Pancreas (tissue), 10 donors: ENCODE measurements at regions not wholly inside any gene's neighbourhood (a gene's known extent, or its start where the extent isn't known, plus 50 kb on each side); places are given as distances from the start of the nearest gene placed in this dataset.

Source experiments
- ATAC-seq, 4 donors: fragments of 200-7000 bp; cut with Tn5 transposase; one replicate each; pipeline versions ENCODE4 v1.8.0 to v1.9.1; 2020; ENCODE audit warnings: mild to moderate bottlenecking in 4 of 4, moderate library complexity in 4 of 4
- DNase-seq, 6 donors: peaks; one replicate each; pipeline ENCODE4 v3.0.0-alpha.2; 2020
- FAIRE-seq: peaks from 2 replicates; lab custom pipeline; 2012; peaks lifted over from hg19 to GRCh38; lab: Jason Lieb, UNC
- H3K27ac ChIP-seq, 4 donors: fragments of 200-600 bp; sonication (generic); 1 replicate in 3 of 4; 2 replicates in 1 of 4; pipeline versions ENCODE4 v1.5.0 to v1.8.0; 2020
- H3K27me3 ChIP-seq, 4 donors: fragments of 200-600 bp; one replicate each; pipeline ENCODE4 v1.8.0; 2021
- H3K36me3 ChIP-seq, 3 donors: fragments of 200-600 bp; sonication (generic) in 1 of 3; one replicate each; pipeline versions ENCODE4 v1.5.0 to v1.8.0; 2020 to 2021
- H3K4me1 ChIP-seq, 3 donors: fragments of 200-600 bp; one replicate each; pipeline ENCODE4 v1.8.0; 2021
- H3K4me3 ChIP-seq, 4 donors: fragments of 200-600 bp; sonication (generic) in 2 of 4; one replicate each; pipeline versions ENCODE4 v1.5.0 to v1.8.0; 2020 to 2021
- H3K9me3 ChIP-seq, 4 donors: fragments of 200-600 bp; one replicate each; pipeline ENCODE4 v1.8.0; 2021
- WGBS, 2 donors: extraction: QIAGEN DNeasy Blood & Tissue Kit; methylation state at CpG; one replicate each; pipeline ENCODE4 v1.1.7; 2013; 5-methylcytosine and 5-hydroxymethylcytosine counted together
- intact Hi-C, 3 donors: fragments of 100-400 bp; cut with DNase I; formaldehyde crosslinking; loops; one replicate each; pipeline versions ENCODE4 v1.11.1 to v1.14.2; 2022
- TF ChIP-seq, protein P1 (sequence below), 4 donors: fragments of 200-600 bp; sonication (generic) in 3 of 4; IDR thresholded peaks; one replicate each; pipeline versions ENCODE4 v1.5.0 to v1.8.0; 2021; ENCODE audit warnings: antibody characterized with exemption in 4 of 4
- donor health status: healthy with polysubstance abuse.
- donor health status: DM: no; HTN: no; CAD: no; lungs with moderate emphysema.
- donor health status: DM: no; HTN: no; CAD: no.
- donor health status: control.
- donor health status: control.
- donor health status: Bipolar disorder and iron deficiency.
- donor health status: DM: yes; HTN: yes; CAD: no.
- donor health status: DM: no; HTN: no; CAD: no.
- donor health status: DM: no; HTN: no; CAD: no.
- donor health status: DM: yes; HTN: yes; CAD: no.

DNA sequence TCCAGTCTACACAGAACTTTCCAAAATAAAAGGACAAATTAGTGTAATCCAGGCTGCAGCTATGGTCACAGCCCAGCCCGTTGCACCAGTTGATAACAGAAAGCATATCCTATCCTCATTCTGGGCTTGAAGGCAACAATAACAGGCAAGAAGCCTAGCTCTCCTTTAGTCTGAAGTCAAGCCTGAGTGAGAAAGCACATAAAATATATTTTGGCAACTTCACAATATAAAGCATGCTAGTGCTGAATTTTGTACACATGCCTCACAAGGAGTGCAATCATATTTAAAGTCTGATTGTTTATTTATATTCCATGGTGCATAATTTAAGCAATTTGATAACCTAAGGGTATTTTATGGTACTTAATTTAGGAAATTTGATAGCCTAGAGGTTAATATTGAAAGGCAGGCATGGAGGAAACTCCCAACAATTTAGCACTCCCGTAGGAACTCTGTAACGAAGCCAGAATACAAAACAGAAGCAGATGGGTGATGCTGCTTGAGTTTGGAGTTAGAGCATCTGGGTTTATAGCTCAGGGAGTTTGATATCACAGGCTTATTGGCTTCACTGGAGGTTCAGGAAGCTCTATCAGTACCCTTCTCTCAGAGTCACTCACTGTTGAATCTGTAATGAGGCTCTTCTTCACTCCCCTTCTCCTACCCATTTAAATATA lies 1199.1 kb upstream of the GYPC start:
- Histone ChIP-seq H3K4me1 (no peaks in the 10 kb centered on the region), H3K27ac (no peak overlapping the region), H3K4me3 (no peak overlapping the region), H3K27me3 (no peaks in the 10 kb centered on the region), H3K36me3 (no peaks in the 10 kb centered on the region), H3K9me3 (no peaks in the 10 kb centered on the region)
- DNase-seq (no peak), FAIRE-seq (no peak), ATAC-seq (no peak)
- TF ChIP-seq, protein P1, sequence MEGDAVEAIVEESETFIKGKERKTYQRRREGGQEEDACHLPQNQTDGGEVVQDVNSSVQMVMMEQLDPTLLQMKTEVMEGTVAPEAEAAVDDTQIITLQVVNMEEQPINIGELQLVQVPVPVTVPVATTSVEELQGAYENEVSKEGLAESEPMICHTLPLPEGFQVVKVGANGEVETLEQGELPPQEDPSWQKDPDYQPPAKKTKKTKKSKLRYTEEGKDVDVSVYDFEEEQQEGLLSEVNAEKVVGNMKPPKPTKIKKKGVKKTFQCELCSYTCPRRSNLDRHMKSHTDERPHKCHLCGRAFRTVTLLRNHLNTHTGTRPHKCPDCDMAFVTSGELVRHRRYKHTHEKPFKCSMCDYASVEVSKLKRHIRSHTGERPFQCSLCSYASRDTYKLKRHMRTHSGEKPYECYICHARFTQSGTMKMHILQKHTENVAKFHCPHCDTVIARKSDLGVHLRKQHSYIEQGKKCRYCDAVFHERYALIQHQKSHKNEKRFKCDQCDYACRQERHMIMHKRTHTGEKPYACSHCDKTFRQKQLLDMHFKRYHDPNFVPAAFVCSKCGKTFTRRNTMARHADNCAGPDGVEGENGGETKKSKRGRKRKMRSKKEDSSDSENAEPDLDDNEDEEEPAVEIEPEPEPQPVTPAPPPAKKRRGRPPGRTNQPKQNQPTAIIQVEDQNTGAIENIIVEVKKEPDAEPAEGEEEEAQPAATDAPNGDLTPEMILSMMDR (IDR thresholded peaks at IDR 0.05): no peak
- intact Hi-C loops: no loop called here
- WGBS, 2 donors: 58 to 61% methylated on average over 3 of the region's 3 CpGs

DNA sequence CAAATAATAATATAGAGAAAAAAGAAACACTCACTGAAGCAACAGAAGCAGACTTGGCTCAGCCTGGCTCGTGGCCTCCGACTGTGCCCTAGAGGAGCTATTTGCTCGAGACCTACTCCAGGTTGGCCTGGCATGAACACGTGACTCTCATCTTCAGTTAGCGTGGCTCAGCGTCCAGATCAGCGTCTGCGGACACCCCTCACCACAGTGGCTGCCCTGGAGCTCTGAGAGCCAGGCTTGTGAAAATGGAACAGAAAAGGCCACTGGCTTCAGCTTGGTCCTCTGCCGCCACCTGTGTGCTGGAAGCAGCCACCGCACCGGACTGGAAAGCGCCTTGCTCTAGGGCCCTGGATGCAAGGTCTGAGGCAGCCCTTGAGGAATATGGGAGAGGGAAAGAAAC lies 1184.0 kb upstream of the GYPC start:
- intact Hi-C loops: no loop called here
- H3K27ac ChIP-seq: no peak overlapping the region
- no peak overlapping the region for H3K4me3 ChIP-seq
- no peaks in the 10 kb centered on the region for H3K27me3 ChIP-seq
- H3K36me3 ChIP-seq: no peaks in the 10 kb centered on the region
- WGBS, 2 donors: 55 to 71% methylated on average over 12 of the region's 12 CpGs
- no peaks in the 10 kb centered on the region for H3K9me3 ChIP-seq
- peak in 2 of 4 donors; percentile 48 to 54 for ATAC-seq
- TF ChIP-seq, protein P1 (IDR thresholded peaks at IDR 0.05): no peak
- FAIRE-seq: no peak
- peak in 4 of 6 donors; percentile 4 to 60 (median 27) for DNase-seq
- H3K4me1 ChIP-seq: no peaks in the 10 kb centered on the region

DNA sequence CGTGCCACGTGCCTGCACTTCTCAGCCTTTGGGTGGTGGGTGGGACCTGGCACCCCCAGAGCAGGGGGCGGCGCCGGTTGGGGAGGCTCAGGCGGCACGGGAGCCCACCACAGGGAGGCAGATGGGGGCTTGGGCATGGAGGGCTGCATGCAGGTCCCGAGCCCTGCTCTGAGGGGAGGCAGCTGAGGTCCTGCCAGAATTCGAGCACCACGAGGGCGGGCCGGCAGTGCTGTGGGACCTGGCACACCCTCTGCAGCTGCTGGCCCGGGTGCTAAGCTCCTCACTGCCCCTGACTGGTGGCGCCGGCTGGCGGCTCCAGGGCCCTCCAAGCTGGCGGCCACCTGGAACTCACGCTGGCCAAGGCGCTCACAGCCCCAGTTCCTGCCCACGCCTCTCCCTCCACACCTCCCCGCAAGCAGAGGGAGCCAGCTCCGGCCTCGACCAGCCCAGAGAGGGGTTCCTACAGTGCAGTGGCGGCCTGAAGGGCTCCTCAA lies 1176.8 kb upstream of the GYPC start:
- WGBS, 2 donors: 77 to 81% methylated on average over 24 of the region's 24 CpGs
- TF ChIP-seq, protein P1 (IDR thresholded peaks at IDR 0.05): no peak

DNA sequence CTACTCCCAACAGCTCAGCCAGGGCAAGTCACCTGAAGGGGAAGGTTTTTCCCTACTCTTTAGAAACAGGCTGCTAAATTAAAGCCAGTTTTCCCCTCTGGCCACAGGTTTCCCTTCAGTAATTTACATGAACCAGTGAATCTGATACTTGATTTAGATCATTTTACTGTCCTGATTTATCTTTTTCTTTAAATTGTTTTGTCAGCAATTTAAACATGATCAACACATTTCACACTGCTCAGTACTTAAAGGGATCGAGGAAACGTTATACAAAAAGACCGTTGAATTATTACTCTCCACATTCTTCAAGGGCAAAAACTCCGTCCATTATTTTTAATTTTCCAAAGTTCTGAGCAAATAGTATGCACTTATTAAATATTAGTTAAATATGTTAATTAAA lies 1165.7 kb upstream of the GYPC start:
- Histone ChIP-seq H3K4me3 (no peak overlapping the region), H3K27me3 (no peaks in the 10 kb centered on the region), H3K4me1 (no peaks in the 10 kb centered on the region), H3K36me3 (no peaks in the 10 kb centered on the region), H3K27ac (no peak overlapping the region), H3K9me3 (no peaks in the 10 kb centered on the region)
- DNase-seq (no peak), FAIRE-seq (no peak), ATAC-seq (no peak)
- TF ChIP-seq, protein P1 (IDR thresholded peaks at IDR 0.05): no peak
- 78 to 84% methylated on average over 4 of the region's 4 CpGs for WGBS, 2 donors
- intact Hi-C loops: no loop called here

More for the DNA sequence above, 1176.8 kb upstream of the GYPC start:
- no peaks in the 10 kb centered on the region for H3K9me3 ChIP-seq
- H3K27me3 ChIP-seq: no peaks in the 10 kb centered on the region
- peak in 1 of 6 donors; percentile 67 for DNase-seq
- ATAC-seq: no peak
- no peak overlapping the region for H3K4me3 ChIP-seq
- H3K36me3 ChIP-seq: no peaks in the 10 kb centered on the region
- H3K4me1 ChIP-seq: no peaks in the 10 kb centered on the region
- FAIRE-seq: no peak
- intact Hi-C loops: no loop called here
- no peak overlapping the region for H3K27ac ChIP-seq

DNA sequence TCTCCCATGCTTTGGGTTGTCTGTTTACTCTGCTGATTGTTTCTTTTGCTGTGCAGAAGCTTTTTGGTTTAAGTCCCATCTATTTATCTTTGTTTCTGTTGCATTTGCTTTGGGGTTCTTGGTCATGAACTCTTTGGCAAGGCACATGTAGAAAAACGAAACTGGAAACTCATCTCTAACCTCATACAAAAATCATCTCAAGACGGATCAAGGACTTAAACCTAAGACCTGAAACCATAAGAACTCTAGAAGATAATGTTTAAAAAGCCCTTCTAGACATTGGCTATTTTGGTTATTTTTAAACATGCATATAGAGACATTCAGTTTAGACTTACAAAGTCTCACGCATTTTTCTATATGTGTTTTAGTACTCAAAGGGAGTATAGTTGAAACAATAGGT lies 1164.3 kb upstream of the GYPC start:
- TF ChIP-seq, protein P1 (IDR thresholded peaks at IDR 0.05): no peak
- no peak overlapping the region for H3K27ac ChIP-seq
- 51 to 59% methylated on average over 3 of the region's 3 CpGs for WGBS, 2 donors
- DNase-seq: no peak
- no peak for FAIRE-seq
- H3K4me1 ChIP-seq: no peaks in the 10 kb centered on the region
- H3K27me3 ChIP-seq: no peaks in the 10 kb centered on the region
- no peak for ATAC-seq
- H3K4me3 ChIP-seq: no peak overlapping the region
- intact Hi-C loops: no loop called here
- H3K36me3 ChIP-seq: no peaks in the 10 kb centered on the region
- H3K9me3 ChIP-seq: no peaks in the 10 kb centered on the region
